CD14-positive monocyte (primary cell): ENCODE measurements at regions not wholly inside any gene's neighbourhood (a gene's known extent, or its start where the extent isn't known, plus 50 kb on each side); places are given as distances from the start of the nearest gene placed in this dataset.

Experiments
- DNase-seq, 3 donors: peaks; one replicate each; pipeline ENCODE4 v3.0.0-alpha.2; 2011 to 2022
- H2AFZ ChIP-seq: 2 replicates; pipeline ENCODE4 v1.6.0; 2012; ENCODE audit warnings: mild to moderate bottlenecking, low read depth, low read length, inconsistent platforms; ENCODE audit not compliant: insufficient read depth, poor library complexity, severe bottlenecking
- H3K27ac ChIP-seq, 2 donors: 1 replicate in 1 of 2; 2 replicates in 1 of 2; pipeline ENCODE4 v1.5.1; 2012 to 2013; ENCODE audit warnings: low read length in 2 of 2, control low read depth in 1 of 2, inconsistent platforms in 1 of 2, low read depth in 1 of 2, mild to moderate bottlenecking in 1 of 2
- H3K27me3 ChIP-seq, 2 donors: one replicate each; pipeline versions ENCODE4 v1.6.0 to v1.6.1; 2011 to 2013; ENCODE audit warnings: low read length in 2 of 2; ENCODE audit not compliant: control insufficient read depth in 2 of 2, insufficient read depth in 2 of 2
- H3K36me3 ChIP-seq, 2 donors: replicated peaks in 1 of 2; 1 replicate in 1 of 2; 2 replicates in 1 of 2; pipeline versions ENCODE4 v1.5.1 to v1.6.1; 2012 to 2013; ENCODE audit warnings: low read length in 2 of 2, control low read depth in 1 of 2, inconsistent platforms in 1 of 2, mild to moderate bottlenecking in 1 of 2; ENCODE audit not compliant: insufficient read depth in 2 of 2, control insufficient read depth in 1 of 2
- H3K4me1 ChIP-seq, 2 donors: 1 replicate in 1 of 2; 2 replicates in 1 of 2; pipeline versions ENCODE4 v1.5.1 to v1.6.1; 2012 to 2013; ENCODE audit warnings: low read length in 2 of 2, control low read depth in 1 of 2, inconsistent platforms in 1 of 2, mild to moderate bottlenecking in 1 of 2, moderate library complexity in 1 of 2; ENCODE audit not compliant: insufficient read depth in 2 of 2, control insufficient read depth in 1 of 2
- H3K4me2 ChIP-seq: replicated peaks from 2 replicates; pipeline ENCODE3; 2012; ENCODE audit warnings: low read length, moderate library complexity, mild to moderate bottlenecking; ENCODE audit not compliant: poor library complexity, severe bottlenecking; ENCODE audit errors: extremely low read depth
- H3K4me3 ChIP-seq, 3 experiments: fragments of 200-600 bp in 1 of 3; sonication (generic) in 1 of 3; replicated peaks in 1 of 3; 1 replicate in 2 of 3; 2 replicates in 1 of 3; pipeline ENCODE4 v1.5.1; 2011 to 2013; ENCODE audit warnings: low read length in 3 of 3, mild to moderate bottlenecking in 3 of 3, control low read depth in 2 of 3, low read depth in 2 of 3, inconsistent platforms in 1 of 3, moderate library complexity in 1 of 3
- H3K79me2 ChIP-seq: 2 replicates; pipeline ENCODE4 v1.6.0; 2012; ENCODE audit warnings: mild to moderate bottlenecking, control low read depth, inconsistent platforms, low read length, moderate library complexity; ENCODE audit not compliant: insufficient read depth
- H3K9ac ChIP-seq: 2 replicates; pipeline ENCODE4 v1.6.0; 2017; ENCODE audit warnings: low read length, mild to moderate bottlenecking; ENCODE audit not compliant: insufficient read depth, poor library complexity, severe bottlenecking
- H3K9me3 ChIP-seq, 2 donors: replicated peaks in 1 of 2; 1 replicate in 1 of 2; 2 replicates in 1 of 2; pipeline versions ENCODE4 v1.5.1 to v1.6.1; 2012 to 2013; ENCODE audit warnings: low read length in 2 of 2, control low read depth in 1 of 2; ENCODE audit not compliant: control insufficient read depth in 1 of 2, insufficient read depth in 1 of 2
- H4K20me1 ChIP-seq: 2 replicates; pipeline ENCODE4 v1.6.0; 2012; ENCODE audit warnings: mild to moderate bottlenecking, low read length, control low read depth, moderate library complexity; ENCODE audit not compliant: insufficient read depth
- H3K27ac Mint-ChIP-seq, 7 donors: one replicate each; pipeline ENCODE4 v1.8.0; 2020; ENCODE audit warnings: mild to moderate bottlenecking in 7 of 7, mixed read lengths in 7 of 7, moderate library complexity in 6 of 7, inconsistent platforms in 2 of 7
- H3K27me3 Mint-ChIP-seq, 3 donors: one replicate each; pipeline ENCODE4 v1.8.0; 2021 to 2022; ENCODE audit warnings: low read depth in 3 of 3, mild to moderate bottlenecking in 3 of 3, mixed read lengths in 3 of 3, moderate library complexity in 3 of 3, inconsistent platforms in 1 of 3
- H3K36me3 Mint-ChIP-seq, 2 donors: one replicate each; pipeline ENCODE4 v1.8.0; 2020; ENCODE audit warnings: mixed read lengths in 2 of 2, inconsistent platforms in 1 of 2, mild to moderate bottlenecking in 1 of 2
- H3K4me1 Mint-ChIP-seq: one replicate; pipeline ENCODE4 v1.8.0; 2020; ENCODE audit warnings: mild to moderate bottlenecking, mixed read lengths
- H3K4me3 Mint-ChIP-seq, 2 donors: one replicate each; pipeline ENCODE4 v1.8.0; 2020; ENCODE audit warnings: mild to moderate bottlenecking in 2 of 2, mixed read lengths in 2 of 2, moderate library complexity in 1 of 2
- H3K9me3 Mint-ChIP-seq, 7 donors: one replicate each; pipeline ENCODE4 v1.8.0; 2020 to 2022; ENCODE audit warnings: mixed read lengths in 7 of 7, mild to moderate bottlenecking in 6 of 7, moderate library complexity in 6 of 7, inconsistent platforms in 2 of 7
- WGBS: methylation state at CpG from one replicate; pipeline ENCODE4 v1.1.5; 2013; ENCODE audit warnings: missing lambda C conversion rate; ENCODE audit not compliant: insufficient coverage; 5-methylcytosine and 5-hydroxymethylcytosine counted together
- intact Hi-C, 2 donors: fragments of 100-400 bp; cut with micrococcal nuclease; formaldehyde crosslinking; loops; one replicate each; pipeline versions ENCODE4 v1.15.0 to v1.15.1; 2023
- TF ChIP-seq, protein P1 (sequence below): fragments of 200-600 bp; IDR thresholded peaks from one replicate; pipeline ENCODE4 v1.8.0; 2022; ENCODE audit warnings: antibody characterized with exemption, mild to moderate bottlenecking

DNA sequence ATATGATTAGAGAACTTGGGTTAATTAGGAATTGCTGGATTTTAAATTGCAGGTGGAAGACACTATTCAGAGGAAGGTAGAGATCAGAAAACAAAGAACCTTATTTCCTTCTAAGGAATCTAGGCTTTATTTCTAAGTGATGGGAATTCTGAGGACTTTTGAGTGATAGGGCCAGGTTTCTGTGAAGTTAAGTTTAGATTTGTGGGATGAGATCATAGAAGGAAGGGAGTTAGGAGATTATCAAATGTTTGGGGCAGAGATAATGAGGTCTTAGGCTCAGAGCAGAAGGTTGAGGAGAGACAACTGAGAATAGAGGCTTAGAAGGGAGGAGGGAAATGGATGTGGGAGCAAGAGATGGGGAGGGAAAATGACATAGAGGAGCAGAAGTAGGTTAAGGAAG lies 109.7 kb upstream of the MMS22L start:
- Histone ChIP-seq H3K4me3 (no peak overlapping the region), H2AFZ (no peak overlapping the region), H3K27ac (no peak overlapping the region), H3K4me1 (no peaks in the 10 kb centered on the region), H3K27me3 (no peaks in the 10 kb centered on the region), H4K20me1 (no peaks in the 10 kb centered on the region), H3K4me2 (no peak overlapping the region), H3K9me3 (no peaks in the 10 kb centered on the region), H3K79me2 (no peaks in the 10 kb centered on the region), H3K9ac (no peak overlapping the region), H3K36me3 (no peaks in the 10 kb centered on the region)
- intact Hi-C loops = loop anchor here in 1 of 2 donors (5.0 kb wide), 1 partner anchor 210 kb away; no protein-coding TSS in a partner anchor
- Mint-ChIP-seq H3K27me3 (peaks cover 3 to 8% (median 4%) of the 10 kb centered on the region in 3 donors), H3K4me3 (no peak overlapping the region), H3K27ac (no peak overlapping the region), H3K4me1 (no peaks in the 10 kb centered on the region), H3K36me3 (no peaks in the 10 kb centered on the region), H3K9me3 (no peaks in the 10 kb centered on the region)
- TF ChIP-seq, protein P1, sequence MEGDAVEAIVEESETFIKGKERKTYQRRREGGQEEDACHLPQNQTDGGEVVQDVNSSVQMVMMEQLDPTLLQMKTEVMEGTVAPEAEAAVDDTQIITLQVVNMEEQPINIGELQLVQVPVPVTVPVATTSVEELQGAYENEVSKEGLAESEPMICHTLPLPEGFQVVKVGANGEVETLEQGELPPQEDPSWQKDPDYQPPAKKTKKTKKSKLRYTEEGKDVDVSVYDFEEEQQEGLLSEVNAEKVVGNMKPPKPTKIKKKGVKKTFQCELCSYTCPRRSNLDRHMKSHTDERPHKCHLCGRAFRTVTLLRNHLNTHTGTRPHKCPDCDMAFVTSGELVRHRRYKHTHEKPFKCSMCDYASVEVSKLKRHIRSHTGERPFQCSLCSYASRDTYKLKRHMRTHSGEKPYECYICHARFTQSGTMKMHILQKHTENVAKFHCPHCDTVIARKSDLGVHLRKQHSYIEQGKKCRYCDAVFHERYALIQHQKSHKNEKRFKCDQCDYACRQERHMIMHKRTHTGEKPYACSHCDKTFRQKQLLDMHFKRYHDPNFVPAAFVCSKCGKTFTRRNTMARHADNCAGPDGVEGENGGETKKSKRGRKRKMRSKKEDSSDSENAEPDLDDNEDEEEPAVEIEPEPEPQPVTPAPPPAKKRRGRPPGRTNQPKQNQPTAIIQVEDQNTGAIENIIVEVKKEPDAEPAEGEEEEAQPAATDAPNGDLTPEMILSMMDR = no peak
- no peak for DNase-seq

DNA sequence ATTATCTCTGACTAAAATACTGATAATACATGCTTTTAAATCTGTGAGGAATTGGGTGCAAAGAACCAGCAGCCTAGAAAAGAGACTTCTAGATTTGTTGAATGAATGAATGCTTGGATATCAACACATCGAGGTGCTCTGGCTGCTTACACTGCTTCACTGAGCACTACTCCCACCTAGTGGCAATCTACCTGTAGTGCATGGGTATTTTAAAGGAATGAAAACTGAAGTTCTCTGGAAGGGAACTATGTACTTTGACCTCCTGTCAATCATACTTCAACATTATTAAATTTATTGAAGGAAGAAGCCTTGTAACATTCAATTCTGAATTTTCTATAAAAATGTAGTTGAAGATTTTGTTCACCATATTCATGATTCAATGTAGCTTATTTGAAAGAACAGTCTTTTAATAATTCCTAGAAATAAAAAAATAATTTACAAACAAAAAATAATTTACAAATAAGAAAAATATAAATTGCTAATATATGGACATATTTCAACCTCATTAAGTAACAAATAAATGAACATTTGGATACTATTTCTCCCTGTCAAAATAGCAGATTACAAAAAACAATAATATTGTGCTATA lies 111.2 kb upstream of the MMS22L start:
- DNase-seq = peak; percentile 33 to 63 (median 56)
- TF ChIP-seq, protein P1 = peak; percentile 93

More for the DNA sequence above, 111.2 kb upstream of the MMS22L start:
- Mint-ChIP-seq H3K27me3 (peaks cover 2 to 8% (median 4%) of the 10 kb centered on the region in 3 donors), H3K9me3 (no peaks in the 10 kb centered on the region), H3K4me1 (peaks cover under 1% of the 10 kb centered on the region), H3K27ac (no peak overlapping the region), H3K4me3 (no peak overlapping the region), H3K36me3 (no peaks in the 10 kb centered on the region)
- WGBS = no CpG with 5 or more reads among the region's 1 CpG
- Histone ChIP-seq H3K4me1 (no peaks in the 10 kb centered on the region), H3K36me3 (no peaks in the 10 kb centered on the region), H4K20me1 (no peaks in the 10 kb centered on the region), H3K4me3 (no peak overlapping the region), H2AFZ (no peak overlapping the region), H3K4me2 (no peak overlapping the region), H3K27me3 (no peaks in the 10 kb centered on the region), H3K9ac (no peak overlapping the region), H3K79me2 (no peaks in the 10 kb centered on the region), H3K27ac (no peak overlapping the region), H3K9me3 (no peaks in the 10 kb centered on the region)
- intact Hi-C loops = loop anchor here in 1 of 2 donors (5.0 kb wide), 1 partner anchor 212 kb away; no protein-coding TSS in a partner anchor
